IMR-90 (cell line): ENCODE measurements at regions not wholly inside any gene's neighbourhood (a gene's known extent, or its start where the extent isn't known, plus 50 kb on each side); places are given as distances from the start of the nearest gene placed in this dataset.

Source experiments
- ATAC-seq: fragments of 200-7000 bp; cut with Tn5 transposase; 2 replicates; pipeline ENCODE4 v1.9.1; 2020; ENCODE audit warnings: low read depth, mild to moderate bottlenecking, moderate library complexity
- BruUV-seq: library from RNA; stranded (reverse); fragments of 400-500 nt; replicated peaks from 2 replicates; lab custom pipeline; 2021; lab: Mats Ljungman, UMichigan
- CTCF ChIA-PET: fragments of 300-600 bp; formaldehyde crosslinking; extraction: SDS; loops from one replicate; lab custom pipeline; 2021; ENCODE audit warnings: antibody characterized with exemption; lab: Yijun Ruan, JAX
- POLR2A ChIA-PET: fragments of 300-600 bp; sonication (Branson Sonifier 250); formaldehyde crosslinking; loops from one replicate; lab custom pipeline; 2022; ENCODE audit warnings: antibody characterized with exemption; ENCODE audit not compliant: unreplicated experiment; lab: Charles Lee
- DNase-seq: peaks from one replicate; pipeline ENCODE4 v3.0.0; 2013
- H2AFZ ChIP-seq: replicated peaks from 2 replicates; pipeline ENCODE3; 2013; ENCODE audit warnings: low read length, mild to moderate bottlenecking; ENCODE audit not compliant: poor library complexity
- H2AK5ac ChIP-seq: 2 replicates; pipeline ENCODE4 v1.6.1; 2013; ENCODE audit warnings: low read depth, low read length, inconsistent platforms
- H2AK9ac ChIP-seq: replicated peaks from 2 replicates; pipeline ENCODE3; 2013; ENCODE audit warnings: mild to moderate bottlenecking, low read depth, low read length, moderate library complexity; ENCODE audit not compliant: poor library complexity
- H2BK120ac ChIP-seq: 2 replicates; pipeline ENCODE4 v1.6.1; 2013; ENCODE audit warnings: low read depth, low read length, inconsistent platforms
- H2BK15ac ChIP-seq: 3 replicates; pipeline ENCODE4 v1.6.1; 2013; ENCODE audit warnings: low read depth, low read length, inconsistent platforms
- H2BK20ac ChIP-seq: 2 replicates; pipeline ENCODE4 v1.6.1; 2013; ENCODE audit warnings: low read depth, mild to moderate bottlenecking, inconsistent platforms, low read length, moderate library complexity
- H2BK5ac ChIP-seq: 2 replicates; pipeline ENCODE4 v1.6.1; 2013; ENCODE audit warnings: mild to moderate bottlenecking, low read depth, low read length, inconsistent platforms; ENCODE audit not compliant: poor library complexity, severe bottlenecking
- H3K14ac ChIP-seq: replicated peaks from 2 replicates; pipeline ENCODE4 v1.6.1; 2013; ENCODE audit warnings: low read depth, low read length, inconsistent platforms
- H3K18ac ChIP-seq: 2 replicates; pipeline ENCODE4 v1.6.1; 2013; ENCODE audit warnings: low read depth, low read length, control low read depth
- H3K23ac ChIP-seq: 2 replicates; pipeline ENCODE4 v1.6.1; 2013; ENCODE audit warnings: low read depth, low read length, inconsistent platforms
- H3K27ac ChIP-seq: 2 replicates; pipeline ENCODE4 v1.5.1; 2013; ENCODE audit warnings: mild to moderate bottlenecking, control low read depth, low read length; ENCODE audit not compliant: insufficient read depth
- H3K27me3 ChIP-seq: 2 replicates; pipeline ENCODE4 v1.6.1; 2013; ENCODE audit warnings: low read length; ENCODE audit not compliant: control insufficient read depth, insufficient read depth
- H3K36me3 ChIP-seq: 2 replicates; pipeline ENCODE4 v1.6.1; 2013; ENCODE audit warnings: low read length, mixed read lengths; ENCODE audit not compliant: control insufficient read depth, insufficient read depth
- H3K4ac ChIP-seq: 2 replicates; pipeline ENCODE4 v1.6.1; 2013; ENCODE audit warnings: low read depth, low read length, inconsistent platforms
- H3K4me1 ChIP-seq: 2 replicates; pipeline ENCODE4 v1.6.1; 2013; ENCODE audit warnings: low read length, mixed read lengths; ENCODE audit not compliant: control insufficient read depth, insufficient read depth
- H3K4me2 ChIP-seq: 2 replicates; pipeline ENCODE4 v1.6.1; 2013; ENCODE audit warnings: low read depth, mild to moderate bottlenecking, control low read depth, low read length, moderate library complexity
- H3K4me3 ChIP-seq: 2 replicates; pipeline ENCODE4 v1.5.1; 2013; ENCODE audit warnings: low read depth, mild to moderate bottlenecking, control low read depth, low read length, moderate library complexity; ENCODE audit not compliant: insufficient read depth
- H3K56ac ChIP-seq: 2 replicates; pipeline ENCODE4 v1.6.1; 2013; ENCODE audit warnings: low read length, inconsistent platforms; ENCODE audit not compliant: insufficient read depth; ENCODE audit errors: extremely low read depth
- H3K79me1 ChIP-seq, 2 experiments: 2 replicates each; pipeline ENCODE4 v1.6.1; 2013; ENCODE audit warnings: low read length in 2 of 2, inconsistent platforms in 1 of 2, low read depth in 1 of 2
- H3K9ac ChIP-seq: 2 replicates; pipeline ENCODE4 v1.6.1; 2013; ENCODE audit warnings: low read depth, low read length, control low read depth
- H3K9me1 ChIP-seq: 2 replicates; pipeline ENCODE4 v1.6.1; 2013; ENCODE audit warnings: low read length, inconsistent platforms; ENCODE audit not compliant: insufficient read depth
- H3K9me3 ChIP-seq: 2 replicates; pipeline ENCODE4 v1.6.1; 2013; ENCODE audit warnings: low read length; ENCODE audit not compliant: control insufficient read depth, insufficient read depth
- H4K20me1 ChIP-seq: 2 replicates; pipeline ENCODE4 v1.6.1; 2013; ENCODE audit warnings: low read length, inconsistent platforms; ENCODE audit not compliant: insufficient read depth
- H4K5ac ChIP-seq: 2 replicates; pipeline ENCODE4 v1.6.1; 2013; ENCODE audit warnings: mild to moderate bottlenecking, low read depth, low read length, control low read depth
- H4K8ac ChIP-seq, 2 experiments: 2 replicates each; pipeline ENCODE4 v1.6.1; 2013; ENCODE audit warnings: low read depth in 2 of 2, low read length in 2 of 2, control low read depth in 1 of 2, inconsistent platforms in 1 of 2
- H4K91ac ChIP-seq: 2 replicates; pipeline ENCODE4 v1.6.1; 2013; ENCODE audit warnings: low read depth, low read length, inconsistent platforms; ENCODE audit not compliant: insufficient read depth
- BHLHE40 ChIP-seq: fragments of 150-350 bp; IDR thresholded peaks from 2 replicates; pipeline ENCODE4 v1.6.1; 2016; ENCODE audit warnings: mild to moderate bottlenecking, low read depth, low read length
- CEBPB ChIP-seq: IDR thresholded peaks from 2 replicates; pipeline ENCODE4 v1.6.1; 2012; ENCODE audit warnings: low read depth, low read length, improper control_type of control experiment
- CHD1 ChIP-seq: IDR thresholded peaks from 2 replicates; pipeline ENCODE4 v1.6.1; 2012; ENCODE audit warnings: low read depth, low read length, improper control_type of control experiment
- ELK1 ChIP-seq: fragments of 150-350 bp; IDR thresholded peaks from 2 replicates; pipeline ENCODE4 v1.6.1; 2016; ENCODE audit warnings: low read depth, mild to moderate bottlenecking, low read length, moderate library complexity, borderline replicate concordance
- MAFK ChIP-seq: IDR thresholded peaks from 2 replicates; pipeline ENCODE4 v1.6.1; 2012; ENCODE audit warnings: low read depth, low read length, improper control_type of control experiment
- MAZ ChIP-seq: IDR thresholded peaks from 2 replicates; pipeline ENCODE4 v1.6.1; 2012; ENCODE audit warnings: low read depth, mild to moderate bottlenecking, low read length, improper control_type of control experiment, moderate library complexity, borderline replicate concordance
- MXI1 ChIP-seq: IDR thresholded peaks from 2 replicates; pipeline ENCODE4 v1.6.1; 2012; ENCODE audit warnings: low read depth, mild to moderate bottlenecking, low read length, moderate library complexity, borderline replicate concordance
- NFE2L2 ChIP-seq: fragments of 150-350 bp; IDR thresholded peaks from 2 replicates; pipeline ENCODE4 v1.6.1; 2016; ENCODE audit warnings: low read depth, mild to moderate bottlenecking, low read length
- POLR2A ChIP-seq: IDR thresholded peaks from 2 replicates; pipeline ENCODE4 v1.6.1; 2012; ENCODE audit warnings: mild to moderate bottlenecking, low read depth, low read length
- RAD21 ChIP-seq: IDR thresholded peaks from 2 replicates; pipeline ENCODE4 v1.6.1; 2012; ENCODE audit warnings: low read length, improper control_type of control experiment
- RCOR1 ChIP-seq: IDR thresholded peaks from 2 replicates; pipeline ENCODE4 v1.6.1; 2012; ENCODE audit warnings: mild to moderate bottlenecking, low read length, improper control_type of control experiment; ENCODE audit not compliant: insufficient replicate concordance
- RFX5 ChIP-seq: IDR thresholded peaks from 2 replicates; pipeline ENCODE4 v1.8.0; 2012; ENCODE audit warnings: low read depth, mild to moderate bottlenecking, low read length, moderate library complexity
- WGBS, 2 experiments: methylation state at CpG; one replicate each; pipeline versions ENCODE4 v1.1.5 to v1.1.7; 2013; ENCODE audit warnings: missing lambda C conversion rate in 2 of 2; ENCODE audit not compliant: insufficient read length in 1 of 2; ENCODE audit errors: extremely low coverage in 2 of 2; 5-methylcytosine and 5-hydroxymethylcytosine counted together
- dilution Hi-C: fragments of 300-500 bp; cut with HindIII; formaldehyde crosslinking; loops from one replicate; pipeline ENCODE4 v1.14.3; 2018; ENCODE audit warnings: low sequenced_read_pairs; ENCODE audit not compliant: unreplicated experiment
- in situ Hi-C: fragments of 300-500 bp; cut with MboI; formaldehyde crosslinking; loops from 3 replicates; pipeline ENCODE4 v1.14.3; 2019; ENCODE audit warnings: low sequenced_read_pairs, inconsistent platforms, mixed read lengths
- intact Hi-C: fragments of 100-400 bp; cut with micrococcal nuclease; formaldehyde crosslinking; loops from 2 replicates; pipeline ENCODE4 v1.10.0; 2022

DNA sequence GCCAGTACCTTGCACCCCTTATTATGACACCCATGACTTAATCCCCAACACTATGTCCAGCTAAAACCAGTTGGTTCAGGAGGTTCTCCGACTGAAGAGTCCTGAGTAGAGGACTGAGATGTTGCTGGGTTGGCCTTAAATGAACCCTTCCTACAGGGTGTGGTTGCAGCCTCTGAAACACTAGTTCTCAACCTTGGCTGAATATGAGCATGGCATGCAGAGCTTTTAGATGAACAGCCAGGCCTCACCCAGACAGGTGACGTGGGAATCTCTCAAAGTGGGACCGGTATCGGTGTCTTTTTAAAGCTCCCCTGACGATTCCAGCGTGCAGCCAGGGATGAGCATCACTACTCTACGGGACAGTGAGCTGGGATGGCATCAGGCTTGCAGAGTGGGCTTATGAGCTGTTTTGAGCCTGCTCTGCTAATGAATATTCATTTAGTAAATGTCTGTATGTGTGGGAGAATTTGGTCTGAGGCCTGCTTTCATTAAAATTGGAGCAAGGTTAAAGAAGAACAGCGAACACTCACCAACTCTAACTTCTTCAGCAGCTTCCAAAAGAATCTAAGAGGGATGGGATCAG, 79.7 kb upstream of the PRICKLE2 start:
- H3K56ac ChIP-seq = no peak overlapping the region
- no peaks in the 10 kb centered on the region for H3K79me1 ChIP-seq
- ChIA-PET CTCF (no interaction called here), POLR2A (no interaction called here)
- H2BK20ac ChIP-seq = no peak overlapping the region
- H4K20me1 ChIP-seq = no peaks in the 10 kb centered on the region
- dilution Hi-C loops = no loop called here
- H3K23ac ChIP-seq = no peak overlapping the region
- H3K9ac ChIP-seq = no peak overlapping the region
- H3K18ac ChIP-seq = no peak overlapping the region
- intact Hi-C loops = loop anchor here (5.0 kb wide), 1 partner anchor 67 kb away; no protein-coding TSS in a partner anchor
- no peak overlapping the region for H3K4me2 ChIP-seq
- TF ChIP-seq RAD21 = no peak
- no peak for TF ChIP-seq BHLHE40
- TF ChIP-seq POLR2A = no peak
- no peak for TF ChIP-seq CEBPB
- TF ChIP-seq NFE2L2 = no peak
- TF ChIP-seq MXI1 = no peak
- TF ChIP-seq CHD1 = no peak
- no peak for TF ChIP-seq RCOR1
- TF ChIP-seq MAFK = no peak
- no peak for TF ChIP-seq MAZ
- TF ChIP-seq ELK1 = no peak
- no peak for TF ChIP-seq RFX5
- no peak overlapping the region for H2BK15ac ChIP-seq
- H4K91ac ChIP-seq = no peak overlapping the region
- no peak overlapping the region for H2AK9ac ChIP-seq
- H2AFZ ChIP-seq = no peak overlapping the region
- H3K27me3 ChIP-seq = no peaks in the 10 kb centered on the region
- no peak overlapping the region for H4K8ac ChIP-seq
- no peak overlapping the region for H4K5ac ChIP-seq
- 0 out of 2 replicates have a peak, but pooled peaks cover 4% of the 10 kb centered on the region for H3K9me1 ChIP-seq
- no peak overlapping the region for H2AK5ac ChIP-seq
- H3K14ac ChIP-seq = no peak overlapping the region
- no peak overlapping the region for H3K4me3 ChIP-seq
- no peak for DNase-seq
- no peaks in the 10 kb centered on the region for H3K36me3 ChIP-seq
- H3K4ac ChIP-seq = no peak overlapping the region
- H3K9me3 ChIP-seq = no peaks in the 10 kb centered on the region
- 100% methylated on average over 3 of the region's 8 CpGs; no CpG with 5 or more reads in 1 of the 2 experiments for WGBS, 2 experiments
- no peak for ATAC-seq
- in situ Hi-C loops = no loop called here
- no peak overlapping the region for H3K27ac ChIP-seq
- no peak overlapping the region for H2BK5ac ChIP-seq
- BruUV-seq = no TSS peak
- no peaks in the 10 kb centered on the region; the same call in 1 of the 2 replicates for H3K4me1 ChIP-seq
- H2BK120ac ChIP-seq = no peak overlapping the region
